C4-2B (cell line): ENCODE measurements at regions not wholly inside any gene's neighbourhood (a gene's known extent, or its start where the extent isn't known, plus 50 kb on each side); places are given as distances from the start of the nearest gene placed in this dataset.

Source experiments
- H3K27ac ChIP-seq: fragments of 450-650 bp; 2 replicates; pipeline ENCODE4 v1.5.1; 2017
- CTCF ChIP-seq: fragments of 450-650 bp; conservative IDR thresholded peaks from 2 replicates; pipeline ENCODE4 v1.5.1; 2017; ENCODE audit warnings: mild to moderate bottlenecking
- ZFX ChIP-seq: fragments of 450-650 bp; IDR thresholded peaks from 2 replicates; pipeline ENCODE4 v1.6.1; 2017

GRCh38 chr21:38933731-38934130, 128.0 kb downstream of the ETS2 start:
- TF ChIP-seq CTCF, result no peak
- no peak for TF ChIP-seq ZFX
- H3K27ac ChIP-seq, result no peak overlapping the region

- TF ChIP-seq ZFX (no peak), CTCF (no peak)
- H3K27ac ChIP-seq, result no peak overlapping the region
Measured at GRCh38 chr21:38931291-38931690, 125.6 kb downstream of the ETS2 start.

- TF ChIP-seq CTCF (no peak), ZFX (no peak)
- H3K27ac ChIP-seq, result no peak overlapping the region
Measured at GRCh38 chr21:38930853-38931252, 125.1 kb downstream of the ETS2 start.

- no peak for TF ChIP-seq ZFX
- no peak for TF ChIP-seq CTCF
- no peak overlapping the region for H3K27ac ChIP-seq
Measured at GRCh38 chr21:38930066-38930465, 124.3 kb downstream of the ETS2 start.

- no peak overlapping the region for H3K27ac ChIP-seq
- TF ChIP-seq ZFX, result no peak
- no peak for TF ChIP-seq CTCF
Measured at GRCh38 chr21:38929652-38930051, 123.9 kb downstream of the ETS2 start.

GRCh38 chr21:38929142-38929541, 123.4 kb downstream of the ETS2 start:
- TF ChIP-seq ZFX (no peak), CTCF (no peak)
- no peak overlapping the region for H3K27ac ChIP-seq

- TF ChIP-seq CTCF, result no peak
- TF ChIP-seq ZFX, result no peak
- H3K27ac ChIP-seq, result no peak overlapping the region
Measured at GRCh38 chr21:38927776-38928175, 122.0 kb downstream of the ETS2 start.
